Small intestine (tissue), 7 donors: ENCODE measurements at regions not wholly inside any gene's neighbourhood (a gene's known extent, or its start where the extent isn't known, plus 50 kb on each side); places are given as distances from the start of the nearest gene placed in this dataset.
"Not testable (repeated sequence)": the region's sequence is repeated elsewhere in the genome, so short reads cannot be mapped to it uniquely, and the experiment has no call there.

Experiments
- DNase-seq, 2 donors: peaks; one replicate each; pipeline versions ENCODE4 v3.0.0 to v3.0.0-alpha.2; 2013
- FAIRE-seq: peaks from 2 replicates; lab custom pipeline; 2012; peaks lifted over from hg19 to GRCh38; lab: Jason Lieb, UNC
- H3K27ac ChIP-seq, 3 donors: one replicate each; pipeline ENCODE4 v1.5.1; 2013; ENCODE audit warnings: low read length in 2 of 3, mild to moderate bottlenecking in 2 of 3, control low read depth in 1 of 3, inconsistent platforms in 1 of 3, low read depth in 1 of 3, moderate library complexity in 1 of 3
- H3K27me3 ChIP-seq, 3 donors: one replicate each; pipeline ENCODE4 v1.6.1; 2013; ENCODE audit warnings: low read length in 3 of 3, inconsistent platforms in 1 of 3; ENCODE audit not compliant: control insufficient read depth in 3 of 3, insufficient read depth in 3 of 3
- H3K36me3 ChIP-seq, 3 donors: one replicate each; pipeline ENCODE4 v1.6.1; 2013; ENCODE audit warnings: low read length in 3 of 3, inconsistent platforms in 1 of 3, low read depth in 1 of 3, mild to moderate bottlenecking in 1 of 3, moderate library complexity in 1 of 3; ENCODE audit not compliant: control insufficient read depth in 3 of 3, insufficient read depth in 2 of 3
- H3K4me1 ChIP-seq, 3 donors: one replicate each; pipeline ENCODE4 v1.6.1; 2013; ENCODE audit warnings: low read length in 2 of 3, inconsistent platforms in 1 of 3, low read depth in 1 of 3, mild to moderate bottlenecking in 1 of 3, moderate library complexity in 1 of 3; ENCODE audit not compliant: control insufficient read depth in 3 of 3, insufficient read depth in 2 of 3
- H3K4me3 ChIP-seq, 3 donors: one replicate each; pipeline ENCODE4 v1.5.1; 2013; ENCODE audit warnings: low read length in 3 of 3, control low read depth in 1 of 3, inconsistent platforms in 1 of 3, low read depth in 1 of 3, mild to moderate bottlenecking in 1 of 3, moderate library complexity in 1 of 3
- H3K9me3 ChIP-seq, 2 donors: one replicate each; pipeline ENCODE4 v1.6.1; 2013; ENCODE audit warnings: low read depth in 1 of 2, low read length in 1 of 2; ENCODE audit not compliant: control insufficient read depth in 2 of 2, insufficient read depth in 1 of 2
- WGBS, 3 donors: extraction: QIAGEN DNeasy Blood & Tissue Kit; methylation state at CpG; one replicate each; pipeline ENCODE4 v1.1.7; 2013; 5-methylcytosine and 5-hydroxymethylcytosine counted together
- donor health status: healthy with polysubstance abuse.
- donor health status: control.
- donor health status: control.
- donor health status: Bipolar disorder and iron deficiency.
- donor health status: healthy.

DNA sequence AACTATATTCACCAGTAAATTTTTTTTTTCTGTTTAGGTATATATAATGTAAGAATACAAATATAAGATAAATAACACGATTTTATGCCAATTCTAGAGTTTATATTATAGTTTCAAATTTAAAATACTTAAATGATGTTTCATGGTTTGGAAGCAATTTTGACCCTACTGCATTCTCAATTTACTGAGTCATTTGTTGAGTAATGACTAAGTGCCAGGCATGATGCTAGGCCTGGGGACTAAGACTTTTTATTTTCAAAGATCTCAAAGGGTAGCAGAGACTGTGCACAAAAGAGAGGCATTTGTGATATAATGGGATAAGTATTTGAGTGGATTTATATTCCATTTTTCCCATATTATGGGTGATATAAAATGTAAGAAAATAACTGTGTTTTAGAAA lies 78.9 kb upstream of the SMIM30 start:
- no peak for FAIRE-seq
- no peak for DNase-seq
- WGBS, 3 donors = 47 to 54% (median 50%) methylated on average over 1 of the region's 1 CpG

DNA sequence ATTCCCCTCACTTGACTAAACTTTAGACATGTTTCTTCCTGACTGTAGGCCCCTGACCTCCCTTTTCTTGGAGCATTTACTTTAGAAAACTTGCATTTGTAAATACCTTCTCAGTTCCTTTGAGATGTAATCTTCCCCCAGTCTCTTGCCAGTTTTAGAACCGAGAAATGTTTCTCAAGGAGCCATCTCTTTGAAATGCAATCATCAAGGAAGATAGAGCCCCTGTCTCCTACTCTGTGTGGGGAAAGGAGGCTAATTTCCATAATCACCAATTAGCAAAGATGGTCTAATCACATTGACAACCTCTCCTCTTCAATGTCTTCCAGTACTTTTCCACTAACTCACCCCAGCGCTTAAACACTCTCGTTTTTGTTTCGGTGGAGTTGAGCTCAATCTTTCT lies 70.0 kb upstream of the SMIM30 start:
- WGBS, 3 donors = 43 to 64% (median 64%) methylated on average over 4 of the region's 4 CpGs
- DNase-seq = no peak

More for the DNA sequence above, 78.9 kb upstream of the SMIM30 start:
- Histone ChIP-seq H3K4me1 (no peaks in the 10 kb centered on the region), H3K36me3 (no peaks in the 10 kb centered on the region), H3K27ac (no peak overlapping the region), H3K27me3 (no peaks in the 10 kb centered on the region), H3K9me3 (no peaks in the 10 kb centered on the region), H3K4me3 (no peak overlapping the region)

DNA sequence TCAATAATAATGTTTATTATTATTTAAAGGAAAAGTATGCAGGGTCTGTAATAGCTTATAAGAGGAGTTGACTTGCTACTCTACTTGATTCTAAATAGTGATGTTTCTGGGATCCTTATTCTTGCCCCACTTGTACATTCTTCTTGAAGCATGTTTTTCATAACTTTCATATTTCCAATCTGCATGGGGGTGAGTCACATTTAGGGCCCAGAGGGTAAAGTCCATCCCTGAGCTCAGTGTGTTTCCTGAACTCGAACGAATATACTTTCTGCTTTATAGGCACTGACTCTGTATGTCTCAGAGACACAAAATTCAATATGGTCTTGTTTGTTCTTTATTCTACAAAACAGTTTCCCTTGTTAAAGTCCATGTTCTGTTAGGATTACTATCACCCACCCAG lies 61.0 kb upstream of the SMIM30 start:
- 20 to 56% (median 23%) methylated on average over 2 of the region's 2 CpGs for WGBS, 3 donors
- H3K27me3 ChIP-seq = peaks cover 0 to 2% (median 0%) of the 10 kb centered on the region in 3 donors
- H3K27ac ChIP-seq = no peak overlapping the region
- DNase-seq (peak; percentile 21 to 52), FAIRE-seq (no peak)
- no peaks in the 10 kb centered on the region for H3K9me3 ChIP-seq
- H3K36me3 ChIP-seq = no peaks in the 10 kb centered on the region
- H3K4me1 ChIP-seq = no peaks in the 10 kb centered on the region
- H3K4me3 ChIP-seq = no peak overlapping the region

More for the DNA sequence above, 70.0 kb upstream of the SMIM30 start:
- Histone ChIP-seq H3K9me3 (no peaks in the 10 kb centered on the region), H3K4me3 (no peak overlapping the region), H3K27me3 (no peaks in the 10 kb centered on the region), H3K36me3 (no peaks in the 10 kb centered on the region), H3K4me1 (no peaks in the 10 kb centered on the region), H3K27ac (no peak overlapping the region)
- FAIRE-seq = no peak

DNA sequence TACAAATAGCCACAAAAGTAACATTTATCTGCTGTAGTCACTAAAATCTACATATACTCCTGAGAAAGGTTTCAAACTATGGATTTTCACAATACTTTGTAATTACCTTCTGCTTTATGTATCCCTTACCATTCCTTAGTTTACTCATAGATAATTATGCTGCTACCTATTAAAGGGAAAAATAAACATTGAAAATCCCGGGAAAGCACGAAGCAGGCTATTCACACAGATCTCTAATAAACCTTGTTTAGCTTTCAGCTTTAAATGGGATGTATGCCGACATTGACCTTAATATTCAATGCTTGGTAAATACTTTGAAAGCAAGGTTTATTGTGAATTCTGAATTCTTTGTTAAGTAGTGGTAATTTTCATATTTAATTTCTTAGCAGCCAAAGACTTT lies 58.5 kb upstream of the SMIM30 start:
- H3K27me3 ChIP-seq = peaks cover 0 to 4% (median 0%) of the 10 kb centered on the region in 3 donors
- no peaks in the 10 kb centered on the region for H3K36me3 ChIP-seq
- no peak overlapping the region for H3K27ac ChIP-seq
- FAIRE-seq (no peak), DNase-seq (no peak)
- H3K4me3 ChIP-seq = no peak overlapping the region
- 45 to 73% (median 57%) methylated on average over 3 of the region's 3 CpGs for WGBS, 3 donors
- no peaks in the 10 kb centered on the region for H3K4me1 ChIP-seq
- H3K9me3 ChIP-seq = no peaks in the 10 kb centered on the region

DNA sequence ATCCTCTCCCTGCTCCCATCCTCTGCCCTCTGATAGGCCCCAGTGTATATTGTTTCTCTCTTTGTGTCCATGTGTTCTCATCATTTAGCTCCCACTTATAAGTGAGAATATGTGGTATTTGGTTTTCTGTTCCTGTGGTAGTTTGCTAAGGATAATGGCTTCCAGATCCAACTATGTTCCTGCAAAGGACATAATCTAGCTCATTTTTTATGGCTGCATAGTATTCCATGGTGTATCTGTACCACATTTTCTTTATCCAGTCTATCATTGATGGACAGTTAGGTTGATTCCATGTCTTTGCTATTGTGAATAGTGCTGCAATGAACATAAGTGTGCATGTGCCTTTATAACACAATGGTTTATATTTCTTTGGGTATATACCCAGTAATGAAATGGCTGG lies 57.8 kb upstream of the SMIM30 start:
- not testable (repeated sequence) for DNase-seq, H3K36me3 ChIP-seq, FAIRE-seq

DNA sequence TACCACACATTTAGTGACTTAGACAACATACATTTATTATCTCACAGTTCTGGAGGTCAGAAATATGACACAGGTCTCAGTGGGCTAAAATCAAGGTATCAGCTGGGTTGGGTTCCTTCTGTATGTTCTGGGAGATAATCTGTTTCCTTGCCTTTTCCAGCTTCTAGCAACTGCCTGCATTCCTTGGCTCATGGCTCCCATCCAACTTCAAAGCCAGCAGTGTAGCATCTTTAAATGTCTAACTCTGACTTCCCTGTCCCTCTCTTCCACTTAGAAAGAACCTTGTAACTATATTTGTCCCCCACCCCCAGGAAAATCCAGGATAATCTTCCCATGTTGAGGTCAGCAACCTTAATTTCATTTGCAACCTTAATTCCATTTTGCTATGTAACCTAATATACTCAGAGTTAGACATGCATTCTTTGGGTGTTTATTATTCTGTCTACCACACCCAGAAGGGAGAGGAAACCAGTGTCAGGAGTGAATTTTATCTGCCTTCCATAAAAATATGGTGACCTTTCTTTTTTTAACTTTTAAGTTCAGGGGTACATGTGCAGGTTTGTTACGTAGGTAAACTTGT lies 57.3 kb upstream of the SMIM30 start:
- no peak overlapping the region for H3K4me3 ChIP-seq
- no peak for FAIRE-seq
- H3K27me3 ChIP-seq = peaks cover 0 to 4% (median 0%) of the 10 kb centered on the region in 3 donors
- no peak overlapping the region for H3K27ac ChIP-seq
- 82 to 95% (median 91%) methylated on average over 1 of the region's 1 CpG for WGBS, 3 donors
- DNase-seq = no peak
- no peaks in the 10 kb centered on the region for H3K36me3 ChIP-seq
- H3K9me3 ChIP-seq = no peaks in the 10 kb centered on the region
- no peaks in the 10 kb centered on the region for H3K4me1 ChIP-seq

More for the DNA sequence above, 57.8 kb upstream of the SMIM30 start:
- not testable (repeated sequence) for H3K4me1 ChIP-seq, H3K9me3 ChIP-seq, H3K4me3 ChIP-seq, H3K27ac ChIP-seq, H3K27me3 ChIP-seq

DNA sequence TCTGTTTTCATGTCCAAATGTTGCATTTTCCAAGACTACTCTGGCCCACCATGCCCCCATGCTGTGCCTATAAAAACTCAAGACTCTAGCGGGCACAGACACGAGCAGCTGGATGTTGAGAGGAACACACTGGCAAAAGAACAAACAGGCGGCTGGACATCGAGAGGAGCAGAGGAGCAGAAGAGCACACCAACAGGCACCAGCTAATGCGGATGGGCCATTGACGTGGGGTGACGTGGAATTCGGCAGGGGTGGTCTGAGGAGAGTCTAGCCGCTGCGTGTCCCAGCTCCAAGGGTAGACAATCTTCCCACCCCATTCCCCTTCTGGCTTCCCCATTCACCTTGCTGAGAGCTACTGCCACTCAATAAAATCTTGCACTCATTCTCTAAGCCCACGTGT lies 54.4 kb upstream of the SMIM30 start:
- Histone ChIP-seq H3K27me3 (peaks cover 0 to 4% (median 0%) of the 10 kb centered on the region in 3 donors), H3K4me3 (no peak overlapping the region), H3K36me3 (no peaks in the 10 kb centered on the region), H3K9me3 (no peaks in the 10 kb centered on the region), H3K4me1 (no peaks in the 10 kb centered on the region), H3K27ac (no peak overlapping the region)
- DNase-seq (no peak), FAIRE-seq (no peak)
- WGBS, 3 donors = 95 to 97% (median 96%) methylated on average over 10 to 11 of the region's 11 CpGs

DNA sequence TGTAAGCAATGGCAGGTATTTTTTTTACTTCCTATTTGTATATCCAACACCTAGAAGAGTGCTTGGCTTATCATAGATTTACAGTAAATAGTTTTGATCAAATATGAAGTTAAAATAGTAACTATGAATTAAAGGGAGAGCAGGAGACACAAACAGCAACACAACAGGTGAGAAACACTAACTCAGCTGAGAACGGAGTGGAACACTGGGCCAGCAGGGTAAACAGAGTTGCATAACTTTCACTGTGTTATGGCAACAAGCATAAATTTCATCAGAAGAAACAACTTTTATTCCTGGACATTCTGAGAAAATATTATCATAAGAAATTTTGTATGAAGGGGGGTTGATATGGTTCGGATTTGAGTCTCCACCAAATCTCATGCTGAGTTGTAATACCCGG lies 52.2 kb upstream of the SMIM30 start:
- no peaks in the 10 kb centered on the region for H3K9me3 ChIP-seq
- no peak for DNase-seq
- H3K27me3 ChIP-seq = peaks cover 0 to 4% (median 0%) of the 10 kb centered on the region in 3 donors
- WGBS, 3 donors = 72 to 73% (median 72%) methylated on average over 3 of the region's 3 CpGs
- H3K4me1 ChIP-seq = no peaks in the 10 kb centered on the region
- no peak for FAIRE-seq
- H3K4me3 ChIP-seq = no peak overlapping the region
- H3K36me3 ChIP-seq = no peaks in the 10 kb centered on the region
- H3K27ac ChIP-seq = no peak overlapping the region
